Ishikawa (cell line): ENCODE measurements at regions not wholly inside any gene's neighbourhood (a gene's known extent, or its start where the extent isn't known, plus 50 kb on each side); places are given as distances from the start of the nearest gene placed in this dataset.

Experiments
- CREB1 ChIP-seq: IDR thresholded peaks from 2 replicates; pipeline ENCODE4 v1.6.1; 2012; ENCODE audit warnings: low read depth
- EGR1 ChIP-seq: IDR thresholded peaks from 2 replicates; pipeline ENCODE4 v1.6.1; 2012
- EP300 ChIP-seq: IDR thresholded peaks from 2 replicates; pipeline ENCODE4 v1.6.1; 2012; ENCODE audit warnings: borderline replicate concordance
- NFIC ChIP-seq: IDR thresholded peaks from 2 replicates; pipeline ENCODE4 v1.6.1; 2012
- TAF1 ChIP-seq: IDR thresholded peaks from 2 replicates; pipeline ENCODE4 v1.6.1; 2012; ENCODE audit warnings: low read depth, mild to moderate bottlenecking
- TCF12 ChIP-seq: IDR thresholded peaks from 2 replicates; pipeline ENCODE4 v1.6.1; 2012; ENCODE audit warnings: low read depth
- TEAD4 ChIP-seq: IDR thresholded peaks from 2 replicates; pipeline ENCODE4 v1.6.1; 2012
- ZBTB7A ChIP-seq: IDR thresholded peaks from 2 replicates; pipeline ENCODE4 v1.6.1; 2012; ENCODE audit warnings: low read depth
- TF ChIP-seq, protein P1 (sequence below): IDR thresholded peaks from 2 replicates; pipeline ENCODE4 v1.6.1; 2012
- TF ChIP-seq, protein P2 (sequence below): IDR thresholded peaks from 2 replicates; pipeline ENCODE4 v1.6.1; 2012; ENCODE audit warnings: low read depth, mild to moderate bottlenecking
- TF ChIP-seq, protein P3 (sequence below): IDR thresholded peaks from 2 replicates; pipeline ENCODE4 v1.6.1; 2012

DNA sequence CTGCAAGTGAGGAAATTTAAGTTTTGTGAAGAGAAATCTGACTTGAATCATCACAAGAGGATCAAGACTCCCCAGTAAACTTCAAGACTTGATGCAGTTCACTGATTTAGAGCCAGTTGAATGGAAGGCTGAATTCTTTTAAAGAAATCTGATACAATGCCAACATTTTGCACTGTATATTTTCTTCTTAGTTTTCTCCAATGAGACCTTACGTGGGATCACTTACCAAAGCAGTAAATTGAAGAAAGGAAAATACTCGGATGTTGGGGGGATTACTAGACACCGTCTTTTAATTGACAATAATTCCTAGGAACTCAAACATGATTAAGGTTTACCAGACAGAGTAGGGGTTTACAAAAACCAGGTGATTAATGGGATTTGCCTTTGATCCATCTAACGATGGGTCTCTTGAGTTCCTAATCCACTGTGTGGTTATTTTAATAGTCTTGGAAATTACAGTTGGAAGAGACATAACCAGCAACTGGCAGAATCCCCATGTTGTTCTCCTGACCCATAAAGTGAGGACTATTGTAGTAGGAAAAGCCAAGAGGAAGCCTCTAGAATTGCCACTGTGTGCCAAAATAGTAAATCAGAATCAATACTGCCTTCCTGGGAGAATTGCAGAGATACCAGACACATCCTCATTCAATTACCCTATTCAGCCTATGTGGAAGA, 354.5 kb downstream of the PID1 start:
- no peak for TF ChIP-seq TEAD4
- no peak for TF ChIP-seq EP300
- no peak for TF ChIP-seq CREB1
- TF ChIP-seq EGR1 = no peak
- TF ChIP-seq NFIC = no peak
- TF ChIP-seq TAF1 = no peak
- TF ChIP-seq, protein P1, sequence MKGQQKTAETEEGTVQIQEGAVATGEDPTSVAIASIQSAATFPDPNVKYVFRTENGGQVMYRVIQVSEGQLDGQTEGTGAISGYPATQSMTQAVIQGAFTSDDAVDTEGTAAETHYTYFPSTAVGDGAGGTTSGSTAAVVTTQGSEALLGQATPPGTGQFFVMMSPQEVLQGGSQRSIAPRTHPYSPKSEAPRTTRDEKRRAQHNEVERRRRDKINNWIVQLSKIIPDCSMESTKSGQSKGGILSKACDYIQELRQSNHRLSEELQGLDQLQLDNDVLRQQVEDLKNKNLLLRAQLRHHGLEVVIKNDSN = no peak
- TF ChIP-seq TCF12 = no peak
- TF ChIP-seq ZBTB7A = no peak
- TF ChIP-seq, protein P2, sequence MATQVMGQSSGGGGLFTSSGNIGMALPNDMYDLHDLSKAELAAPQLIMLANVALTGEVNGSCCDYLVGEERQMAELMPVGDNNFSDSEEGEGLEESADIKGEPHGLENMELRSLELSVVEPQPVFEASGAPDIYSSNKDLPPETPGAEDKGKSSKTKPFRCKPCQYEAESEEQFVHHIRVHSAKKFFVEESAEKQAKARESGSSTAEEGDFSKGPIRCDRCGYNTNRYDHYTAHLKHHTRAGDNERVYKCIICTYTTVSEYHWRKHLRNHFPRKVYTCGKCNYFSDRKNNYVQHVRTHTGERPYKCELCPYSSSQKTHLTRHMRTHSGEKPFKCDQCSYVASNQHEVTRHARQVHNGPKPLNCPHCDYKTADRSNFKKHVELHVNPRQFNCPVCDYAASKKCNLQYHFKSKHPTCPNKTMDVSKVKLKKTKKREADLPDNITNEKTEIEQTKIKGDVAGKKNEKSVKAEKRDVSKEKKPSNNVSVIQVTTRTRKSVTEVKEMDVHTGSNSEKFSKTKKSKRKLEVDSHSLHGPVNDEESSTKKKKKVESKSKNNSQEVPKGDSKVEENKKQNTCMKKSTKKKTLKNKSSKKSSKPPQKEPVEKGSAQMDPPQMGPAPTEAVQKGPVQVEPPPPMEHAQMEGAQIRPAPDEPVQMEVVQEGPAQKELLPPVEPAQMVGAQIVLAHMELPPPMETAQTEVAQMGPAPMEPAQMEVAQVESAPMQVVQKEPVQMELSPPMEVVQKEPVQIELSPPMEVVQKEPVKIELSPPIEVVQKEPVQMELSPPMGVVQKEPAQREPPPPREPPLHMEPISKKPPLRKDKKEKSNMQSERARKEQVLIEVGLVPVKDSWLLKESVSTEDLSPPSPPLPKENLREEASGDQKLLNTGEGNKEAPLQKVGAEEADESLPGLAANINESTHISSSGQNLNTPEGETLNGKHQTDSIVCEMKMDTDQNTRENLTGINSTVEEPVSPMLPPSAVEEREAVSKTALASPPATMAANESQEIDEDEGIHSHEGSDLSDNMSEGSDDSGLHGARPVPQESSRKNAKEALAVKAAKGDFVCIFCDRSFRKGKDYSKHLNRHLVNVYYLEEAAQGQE = no peak
- TF ChIP-seq, protein P3, sequence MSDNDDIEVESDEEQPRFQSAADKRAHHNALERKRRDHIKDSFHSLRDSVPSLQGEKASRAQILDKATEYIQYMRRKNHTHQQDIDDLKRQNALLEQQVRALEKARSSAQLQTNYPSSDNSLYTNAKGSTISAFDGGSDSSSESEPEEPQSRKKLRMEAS = no peak
